Colonic mucosa (tissue), 4 donors: ENCODE measurements at regions not wholly inside any gene's neighbourhood (a gene's known extent, or its start where the extent isn't known, plus 50 kb on each side); places are given as distances from the start of the nearest gene placed in this dataset.

Experiments used
- DNase-seq: peaks from one replicate; pipeline ENCODE4 v3.0.0-alpha.2; 2020
- H3K27ac ChIP-seq: fragments of 200-600 bp; one replicate; pipeline ENCODE4 v1.8.0; 2021
- H3K27me3 ChIP-seq: fragments of 200-600 bp; one replicate; pipeline ENCODE4 v1.8.0; 2021
- H3K36me3 ChIP-seq: fragments of 200-600 bp; one replicate; pipeline ENCODE4 v1.8.0; 2021
- H3K4me1 ChIP-seq: fragments of 200-600 bp; one replicate; pipeline ENCODE4 v1.8.0; 2021; ENCODE audit warnings: mild to moderate bottlenecking
- H3K4me3 ChIP-seq: fragments of 200-600 bp; one replicate; pipeline ENCODE4 v1.8.0; 2021
- H3K9ac ChIP-seq, 2 donors: one replicate each; pipeline ENCODE4 v1.7.0; 2013; ENCODE audit warnings: control low read depth in 2 of 2, low read depth in 2 of 2, low read length in 2 of 2
- H3K9me3 ChIP-seq: fragments of 200-600 bp; one replicate; pipeline ENCODE4 v1.8.0; 2021
- intact Hi-C: fragments of 100-400 bp; cut with DNase I; formaldehyde crosslinking; loops from one replicate; pipeline ENCODE4 v1.14.1; 2022
- TF ChIP-seq, protein P1 (sequence below): fragments of 200-600 bp; IDR thresholded peaks from one replicate; pipeline ENCODE4 v1.8.0; 2022; ENCODE audit warnings: antibody characterized with exemption, mild to moderate bottlenecking
- donor health status: healthy.
- donor health status: DM: no; HTN: no; CAD: no.
- donor health status: DM: no; HTN: no; CAD: no.

DNA sequence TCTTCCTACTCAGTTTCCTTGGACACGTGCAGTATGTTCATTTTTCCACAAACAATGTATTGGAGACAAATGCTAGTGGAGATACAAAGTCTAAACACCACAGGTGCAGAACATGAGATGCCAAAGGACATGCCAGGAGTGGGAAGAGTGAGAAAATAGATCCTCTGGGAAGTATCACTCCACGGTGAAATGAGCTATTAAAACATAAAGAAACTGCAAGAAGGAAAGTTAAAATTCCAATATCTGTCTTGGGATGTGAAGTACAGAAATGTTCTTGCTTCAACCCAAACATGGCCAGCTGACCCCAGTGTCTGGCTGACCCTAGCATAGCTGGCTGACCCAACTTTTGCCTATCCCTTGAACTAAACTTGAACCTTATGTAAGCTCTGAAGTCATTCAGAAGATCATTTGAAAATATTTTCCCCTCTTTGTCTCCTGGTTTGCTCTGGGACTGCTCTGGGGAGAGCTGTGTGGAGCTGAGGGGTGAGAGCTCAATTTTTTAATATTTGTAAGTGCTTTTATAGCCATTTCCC is 59.5 kb downstream of the FZD1 start:
- intact Hi-C loops: no loop called here
- no peak overlapping the region for H3K4me3 ChIP-seq
- no peak overlapping the region for H3K27ac ChIP-seq
- H3K9ac ChIP-seq: no peak overlapping the region
- no peak for DNase-seq
- H3K27me3 ChIP-seq: no peaks in the 10 kb centered on the region
- TF ChIP-seq, protein P1, sequence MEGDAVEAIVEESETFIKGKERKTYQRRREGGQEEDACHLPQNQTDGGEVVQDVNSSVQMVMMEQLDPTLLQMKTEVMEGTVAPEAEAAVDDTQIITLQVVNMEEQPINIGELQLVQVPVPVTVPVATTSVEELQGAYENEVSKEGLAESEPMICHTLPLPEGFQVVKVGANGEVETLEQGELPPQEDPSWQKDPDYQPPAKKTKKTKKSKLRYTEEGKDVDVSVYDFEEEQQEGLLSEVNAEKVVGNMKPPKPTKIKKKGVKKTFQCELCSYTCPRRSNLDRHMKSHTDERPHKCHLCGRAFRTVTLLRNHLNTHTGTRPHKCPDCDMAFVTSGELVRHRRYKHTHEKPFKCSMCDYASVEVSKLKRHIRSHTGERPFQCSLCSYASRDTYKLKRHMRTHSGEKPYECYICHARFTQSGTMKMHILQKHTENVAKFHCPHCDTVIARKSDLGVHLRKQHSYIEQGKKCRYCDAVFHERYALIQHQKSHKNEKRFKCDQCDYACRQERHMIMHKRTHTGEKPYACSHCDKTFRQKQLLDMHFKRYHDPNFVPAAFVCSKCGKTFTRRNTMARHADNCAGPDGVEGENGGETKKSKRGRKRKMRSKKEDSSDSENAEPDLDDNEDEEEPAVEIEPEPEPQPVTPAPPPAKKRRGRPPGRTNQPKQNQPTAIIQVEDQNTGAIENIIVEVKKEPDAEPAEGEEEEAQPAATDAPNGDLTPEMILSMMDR: no peak
- no peaks in the 10 kb centered on the region for H3K4me1 ChIP-seq
- H3K9me3 ChIP-seq: no peaks in the 10 kb centered on the region
- no peaks in the 10 kb centered on the region for H3K36me3 ChIP-seq

DNA sequence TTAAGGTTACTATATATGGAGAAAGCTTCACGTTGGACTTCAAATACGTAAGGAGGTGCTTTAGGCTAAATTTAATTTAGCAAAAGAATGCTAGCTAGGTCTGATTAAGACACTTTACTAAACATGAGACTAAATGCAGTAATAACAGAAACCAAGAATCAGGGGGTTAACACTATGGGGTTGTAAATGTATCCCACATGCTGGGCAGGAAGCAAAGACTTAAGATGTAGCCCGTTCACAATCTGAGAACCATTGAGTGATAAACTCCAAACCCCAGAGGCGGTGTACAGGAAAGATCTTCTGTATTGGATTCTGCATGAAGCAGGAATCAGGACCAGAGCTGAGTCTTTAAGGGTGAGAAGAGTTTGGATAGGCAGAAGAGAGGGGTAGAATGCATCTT is 60.4 kb downstream of the FZD1 start:
- H3K4me1 ChIP-seq: no peaks in the 10 kb centered on the region

DNA sequence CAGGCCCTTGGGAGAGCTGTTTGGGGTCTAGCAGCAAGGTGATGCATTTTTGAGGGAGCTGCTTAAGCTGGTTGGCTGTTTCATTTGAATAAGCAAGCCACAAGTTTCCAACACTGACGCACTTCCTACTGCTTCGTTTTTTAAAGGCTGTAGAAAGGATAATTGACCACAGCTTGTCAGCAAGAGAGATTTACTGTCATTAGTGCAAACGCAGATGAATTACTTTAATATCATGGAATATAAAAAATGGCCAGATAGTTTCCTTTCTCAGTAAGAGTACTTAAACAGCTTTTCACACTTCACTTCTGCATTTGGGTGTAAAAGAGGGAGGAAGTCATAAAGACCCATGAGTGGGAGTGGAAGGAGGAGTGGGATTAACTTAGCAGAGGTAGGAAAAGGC is 61.5 kb downstream of the FZD1 start:
- Histone ChIP-seq H3K27me3 (no peaks in the 10 kb centered on the region), H3K27ac (no peak overlapping the region), H3K9me3 (no peaks in the 10 kb centered on the region), H3K36me3 (no peaks in the 10 kb centered on the region), H3K9ac (no peak overlapping the region), H3K4me1 (no peaks in the 10 kb centered on the region), H3K4me3 (no peak overlapping the region)
- intact Hi-C loops: no loop called here
- TF ChIP-seq, protein P1: no peak
- no peak for DNase-seq

More for the DNA sequence above, 60.4 kb downstream of the FZD1 start:
- Histone ChIP-seq H3K27me3 (no peaks in the 10 kb centered on the region), H3K9me3 (no peaks in the 10 kb centered on the region), H3K36me3 (no peaks in the 10 kb centered on the region), H3K27ac (no peak overlapping the region), H3K4me3 (no peak overlapping the region), H3K9ac (no peak overlapping the region)
- DNase-seq: no peak
- intact Hi-C loops: no loop called here
- TF ChIP-seq, protein P1: no peak

DNA sequence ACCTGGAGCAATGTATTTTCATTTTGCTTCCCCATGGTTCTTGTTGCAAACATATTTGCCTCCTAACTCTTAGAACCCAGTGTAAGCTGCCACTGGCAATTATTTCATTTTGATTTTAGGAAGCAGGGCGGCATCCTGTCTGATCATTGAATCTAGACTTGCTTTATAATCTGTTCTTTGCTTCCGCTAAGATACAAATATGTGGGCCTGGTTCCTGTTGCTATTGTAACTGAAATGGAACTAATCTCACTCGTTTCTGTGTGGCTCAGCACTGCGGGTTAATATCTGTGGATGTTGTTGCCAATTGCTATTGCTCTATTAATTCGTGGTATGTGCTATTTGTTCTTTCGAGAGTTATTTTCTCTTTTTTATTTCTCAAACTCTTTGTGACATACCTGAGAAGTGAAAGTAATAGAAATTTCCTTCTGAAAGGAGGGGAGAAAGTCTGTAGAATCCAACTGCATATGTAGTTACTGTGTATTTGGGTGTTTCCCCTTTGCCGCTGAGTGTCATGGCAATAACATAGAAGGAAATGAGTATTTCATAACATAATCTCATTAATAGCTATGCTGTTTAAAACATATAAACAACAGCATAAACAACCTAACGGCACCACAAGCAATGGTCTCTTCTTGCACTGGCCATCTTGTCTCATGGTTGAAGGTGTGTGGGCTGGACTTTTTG is 62.4 kb downstream of the FZD1 start:
- intact Hi-C loops: no loop called here
- TF ChIP-seq, protein P1: no peak
- no peak for DNase-seq
- no peaks in the 10 kb centered on the region for H3K36me3 ChIP-seq
- H3K9ac ChIP-seq: no peak overlapping the region
- H3K27ac ChIP-seq: no peak overlapping the region
- H3K4me3 ChIP-seq: no peak overlapping the region
- no peaks in the 10 kb centered on the region for H3K4me1 ChIP-seq
- no peaks in the 10 kb centered on the region for H3K9me3 ChIP-seq
- no peaks in the 10 kb centered on the region for H3K27me3 ChIP-seq

DNA sequence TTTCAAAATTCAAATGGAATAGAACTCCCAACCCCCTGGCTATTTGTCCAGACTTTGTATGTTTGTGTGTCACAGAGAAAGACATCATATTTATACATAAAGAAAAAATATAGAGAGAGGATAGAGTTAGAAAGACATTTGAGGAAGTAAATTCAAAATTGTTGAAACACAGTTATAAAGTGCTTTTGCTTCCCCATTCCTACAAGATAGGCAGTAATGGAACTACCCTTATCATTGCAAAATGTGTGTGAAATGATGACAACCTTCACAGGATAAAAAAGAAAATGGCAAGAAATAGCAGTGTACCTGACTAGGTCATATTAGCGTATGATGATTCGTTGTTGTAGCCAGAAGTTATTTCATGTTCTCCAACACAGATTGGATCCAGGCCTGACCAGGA is 63.1 kb downstream of the FZD1 start:
- intact Hi-C loops: no loop called here
- Histone ChIP-seq H3K9ac (no peak overlapping the region), H3K4me1 (no peaks in the 10 kb centered on the region), H3K4me3 (no peak overlapping the region), H3K36me3 (no peaks in the 10 kb centered on the region), H3K27me3 (no peaks in the 10 kb centered on the region), H3K9me3 (no peaks in the 10 kb centered on the region), H3K27ac (no peak overlapping the region)
- no peak for DNase-seq
- TF ChIP-seq, protein P1: no peak
